ENCODE measurements at regions not wholly inside any gene's neighbourhood (a gene's known extent, or its start where the extent isn't known, plus 50 kb on each side); places are given as distances from the start of the nearest gene placed in this dataset.

DNA sequence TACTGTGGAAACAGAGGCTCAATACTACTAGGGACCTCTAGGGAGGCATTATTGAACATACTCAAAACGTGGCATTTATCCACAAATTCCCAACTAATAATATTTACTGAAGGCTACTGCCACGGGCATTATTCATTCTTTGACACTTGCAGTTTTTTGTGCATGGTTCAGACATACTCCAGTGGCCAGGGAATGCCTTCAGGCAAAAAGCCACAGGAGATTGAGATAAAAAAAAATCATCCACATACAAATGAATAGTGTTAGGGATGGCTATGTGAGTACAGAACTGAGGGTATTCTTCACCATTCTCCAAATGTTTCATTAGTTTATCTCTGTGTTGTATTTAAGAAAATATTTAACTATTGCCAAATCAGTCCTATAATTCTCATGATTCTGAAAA, 974.9 kb upstream of the PIK3C3 start:
- Histone ChIP-seq H3K79me2 (ENCODE audit: control insufficient read depth, insufficient read depth, low read length) (no peaks in the 10 kb centered on the region), H3K4me1 (ENCODE audit: control insufficient read depth, insufficient read depth, low read length) (no peaks in the 10 kb centered on the region), H3K4me2 (ENCODE audit: control insufficient read depth, insufficient read depth) (no peak overlapping the region), H3K9ac (ENCODE audit: control insufficient read depth, insufficient read depth, low read length) (no peak overlapping the region), H3K9me3 (replicated peaks; ENCODE audit: control insufficient read depth, insufficient read depth, low read length) (no peaks in the 10 kb centered on the region; the same call in 2 of the 3 replicates), H4K20me1 (ENCODE audit: control insufficient read depth, insufficient read depth) (no peaks in the 10 kb centered on the region), H3K27ac (ENCODE audit: control insufficient read depth, insufficient read depth) (no peak overlapping the region), H3K36me3 (ENCODE audit: control insufficient read depth in 2 of 2, insufficient read depth in 2 of 2, low read length in 1 of 2) (no peaks in the 10 kb centered on the region), H3K4me3 (no peak overlapping the region), H3K27me3 (replicated peaks in 1 of 2; ENCODE audit: control insufficient read depth in 2 of 2, insufficient read depth in 2 of 2, low read length in 1 of 2) (no peaks in the 10 kb centered on the region), H2AFZ (ENCODE audit: control insufficient read depth, low read depth, low read length) (no peak overlapping the region)
- FAIRE-seq (no peak), DNase-seq (ENCODE audit: low read depth, low spot score) (no peak), ATAC-seq (no peak)
- SMC1A ChIA-PET (ENCODE audit: uncharacterized antibody, unreplicated experiment): interaction anchor here (1.0 kb wide), 1 partner anchor 24 kb away, joined by 3 read pairs; no protein-coding TSS in a partner anchor
- BruUV-seq (replicated peaks): no TSS peak
- intact Hi-C loops (cut with micrococcal nuclease; ENCODE audit: unreplicated experiment) (no loop called here), in situ Hi-C loops (cut with MboI) (no loop called here)
- POLR2A ChIA-PET: no interaction called here
- CTCF ChIA-PET: no interaction called here
- RAD21 ChIA-PET (ENCODE audit: unreplicated experiment): no interaction called here
- TF ChIP-seq RBBP5 (conservative IDR thresholded peaks at IDR 0.05) (no peak), CHD1 (IDR thresholded peaks at IDR 0.05; ENCODE audit: low read depth, low read length) (no peak), RAD21 (IDR thresholded peaks at IDR 0.05; ENCODE audit: insufficient read depth, low read depth, low read length) (no peak), TCF12 (IDR thresholded peaks at IDR 0.05; ENCODE audit: low read depth, low read length) (no peak), NFXL1 (IDR thresholded peaks at IDR 0.05; ENCODE audit: borderline replicate concordance) (no peak), JUND (IDR thresholded peaks at IDR 0.05; ENCODE audit: low read depth, low read length) (no peak), NBN (IDR thresholded peaks at IDR 0.05) (no peak), POU2F2 (IDR thresholded peaks at IDR 0.05; ENCODE audit: borderline replicate concordance, low read depth, low read length) (no peak), CBX5 (IDR thresholded peaks at IDR 0.05; ENCODE audit: low read depth) (no peak), ZNF207 (IDR thresholded peaks at IDR 0.05; ENCODE audit: borderline replicate concordance) (no peak), ATF2 (IDR thresholded peaks at IDR 0.05; ENCODE audit: low read length) (no peak), RCOR1 (conservative IDR thresholded peaks at IDR 0.05; ENCODE audit: low read depth, low read length) (no peak)
- TF ChIP-seq, protein P1, sequence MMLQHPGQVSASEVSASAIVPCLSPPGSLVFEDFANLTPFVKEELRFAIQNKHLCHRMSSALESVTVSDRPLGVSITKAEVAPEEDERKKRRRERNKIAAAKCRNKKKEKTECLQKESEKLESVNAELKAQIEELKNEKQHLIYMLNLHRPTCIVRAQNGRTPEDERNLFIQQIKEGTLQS (IDR thresholded peaks at IDR 0.05; ENCODE audit: borderline replicate concordance, extremely low read depth, low read depth, low read length): no peak
- 0% methylated on average over 2 of the region's 2 CpGs for WGBS (ENCODE audit: insufficient coverage, insufficient replicate concordance, low lambda C conversion rate, missing lambda C conversion rate)

All from GM12878 (cell line).